Endothelial cell of umbilical vein (primary cell): ENCODE measurements at regions not wholly inside any gene's neighbourhood (a gene's known extent, or its start where the extent isn't known, plus 50 kb on each side); places are given as distances from the start of the nearest gene placed in this dataset.

Experiments used
- BruUV-seq: library from RNA; stranded (reverse); fragments of 400-500 nt; replicated peaks from 2 replicates; lab custom pipeline; 2021; lab: Mats Ljungman, UMichigan
- CTCF ChIA-PET: fragments of 300-600, 350-600 bp; sonication (Branson Sonifier 250); formaldehyde crosslinking; loops from one replicate; lab custom pipeline; 2021; ENCODE audit warnings: antibody characterized with exemption, inconsistent platforms; lab: Charles Lee
- POLR2A ChIA-PET: fragments of 300-600, 350-600 bp; sonication (Branson Sonifier 250); formaldehyde crosslinking; loops from one replicate; lab custom pipeline; 2021; ENCODE audit warnings: antibody characterized with exemption, inconsistent platforms; lab: Charles Lee
- DNase-seq: peaks from one replicate; pipeline ENCODE4 v3.0.0-alpha.2; 2011; ENCODE audit warnings: low read depth, low spot score
- FAIRE-seq: peaks from 2 replicates; lab custom pipeline; 2011; peaks lifted over from hg19 to GRCh38; lab: Jason Lieb, UNC
- H2AFZ ChIP-seq: 2 replicates; pipeline ENCODE4 v1.6.0; 2012; ENCODE audit warnings: low read depth, low read length, control low read depth, inconsistent platforms
- H3K27ac ChIP-seq: 2 replicates; pipeline ENCODE4 v1.5.1; 2011; ENCODE audit warnings: low read depth, mild to moderate bottlenecking, control low read depth, low read length, moderate library complexity; ENCODE audit not compliant: insufficient read depth
- H3K27me3 ChIP-seq, 2 experiments: 2 replicates each; pipeline versions ENCODE4 v1.6.0 to v1.6.1; 2011; ENCODE audit warnings: low read length in 2 of 2, mixed read lengths in 1 of 2; ENCODE audit not compliant: control insufficient read depth in 2 of 2, insufficient read depth in 2 of 2
- H3K36me3 ChIP-seq, 2 experiments: 2 replicates in 1 of 2; 3 replicates in 1 of 2; pipeline ENCODE4 v1.5.1; 2011; ENCODE audit warnings: low read length in 2 of 2, mild to moderate bottlenecking in 1 of 2, moderate library complexity in 1 of 2; ENCODE audit not compliant: control insufficient read depth in 2 of 2, insufficient read depth in 2 of 2; ENCODE audit errors: extremely low read depth in 1 of 2
- H3K4me1 ChIP-seq: 3 replicates; pipeline ENCODE4 v1.5.1; 2011; ENCODE audit warnings: mild to moderate bottlenecking, low read length; ENCODE audit not compliant: control insufficient read depth, insufficient read depth; ENCODE audit errors: extremely low read depth
- H3K4me2 ChIP-seq: 2 replicates; pipeline ENCODE4 v1.6.1; 2011; ENCODE audit warnings: low read length, control low read depth, mixed read lengths; ENCODE audit not compliant: insufficient read depth
- H3K4me3 ChIP-seq, 3 experiments: fragments of 200-600 bp in 1 of 3; sonication (generic), shearing (Covaris generic) in 1 of 3; replicated peaks in 1 of 3; 2 replicates each; pipeline ENCODE4 v1.5.1; 2011 to 2016; ENCODE audit warnings: control low read depth in 3 of 3, low read length in 3 of 3, mild to moderate bottlenecking in 2 of 3, inconsistent platforms in 1 of 3, low read depth in 1 of 3, moderate library complexity in 1 of 3; ENCODE audit not compliant: insufficient read depth in 1 of 3
- H3K79me2 ChIP-seq: 2 replicates; pipeline ENCODE4 v1.6.0; 2012; ENCODE audit warnings: low read length, inconsistent platforms; ENCODE audit not compliant: control insufficient read depth, insufficient read depth
- H3K9ac ChIP-seq: replicated peaks from 2 replicates; pipeline ENCODE3; 2011; ENCODE audit warnings: low read length, control low read depth; ENCODE audit not compliant: insufficient read depth; ENCODE audit errors: extremely low read depth
- H3K9me1 ChIP-seq: replicated peaks from 3 replicates; pipeline ENCODE4 v1.6.0; 2011; ENCODE audit warnings: mild to moderate bottlenecking, low read length; ENCODE audit not compliant: control insufficient read depth, insufficient read depth; ENCODE audit errors: extremely low read depth
- H3K9me3 ChIP-seq: replicated peaks from 2 replicates; pipeline ENCODE4 v1.5.1; 2012; ENCODE audit warnings: low read length, inconsistent platforms; ENCODE audit not compliant: control insufficient read depth, insufficient read depth
- H4K20me1 ChIP-seq: replicated peaks from 2 replicates; pipeline ENCODE3; 2011; ENCODE audit warnings: mild to moderate bottlenecking, low read length; ENCODE audit not compliant: control insufficient read depth, insufficient read depth; ENCODE audit errors: extremely low read depth
- EZH2 ChIP-seq: IDR thresholded peaks from 2 replicates; pipeline ENCODE4 v1.6.1; 2012; ENCODE audit warnings: borderline replicate concordance, low read depth, mild to moderate bottlenecking, moderate library complexity, low read length, inconsistent platforms; ENCODE audit not compliant: severe bottlenecking
- GATA2 ChIP-seq: IDR thresholded peaks from 2 replicates; pipeline ENCODE4 v1.7.0; 2011; ENCODE audit warnings: low read depth, mild to moderate bottlenecking, moderate library complexity, mixed read lengths, low read length; ENCODE audit not compliant: insufficient read length, insufficient read depth
- JUN ChIP-seq: IDR thresholded peaks from 2 replicates; pipeline ENCODE4 v1.6.1; 2011; ENCODE audit warnings: borderline replicate concordance, low read depth; ENCODE audit not compliant: insufficient read length, insufficient read depth
- MYC ChIP-seq: IDR thresholded peaks from one replicate; pipeline ENCODE4 v1.6.1; 2011; ENCODE audit warnings: mild to moderate bottlenecking, low read depth, low read length
- dilution Hi-C: fragments of 300-500 bp; cut with MboI; formaldehyde crosslinking; loops from one replicate; pipeline ENCODE4 v1.15.0; 2019; ENCODE audit warnings: low sequenced_read_pairs; ENCODE audit not compliant: extremely low pct_ligation_motif_present
- intact Hi-C: fragments of 100-400 bp; cut with micrococcal nuclease; formaldehyde crosslinking; loops from one replicate; pipeline ENCODE4 v1.10.0; 2022
- TF ChIP-seq, protein P1 (sequence below): IDR thresholded peaks from 2 replicates; pipeline ENCODE4 v1.6.1; 2011; ENCODE audit not compliant: insufficient read depth, insufficient read length
- TF ChIP-seq, protein P2 (sequence below), 2 donors: IDR thresholded peaks; 1 replicate in 1 of 2; 2 replicates in 1 of 2; pipeline ENCODE4 v1.5.1; 2011; ENCODE audit warnings: low read length in 2 of 2, mild to moderate bottlenecking in 2 of 2, moderate library complexity in 2 of 2, control low read depth in 1 of 2, inconsistent platforms in 1 of 2, low read depth in 1 of 2; ENCODE audit not compliant: insufficient read depth in 1 of 2; ENCODE audit errors: extremely low read depth in 1 of 2

DNA sequence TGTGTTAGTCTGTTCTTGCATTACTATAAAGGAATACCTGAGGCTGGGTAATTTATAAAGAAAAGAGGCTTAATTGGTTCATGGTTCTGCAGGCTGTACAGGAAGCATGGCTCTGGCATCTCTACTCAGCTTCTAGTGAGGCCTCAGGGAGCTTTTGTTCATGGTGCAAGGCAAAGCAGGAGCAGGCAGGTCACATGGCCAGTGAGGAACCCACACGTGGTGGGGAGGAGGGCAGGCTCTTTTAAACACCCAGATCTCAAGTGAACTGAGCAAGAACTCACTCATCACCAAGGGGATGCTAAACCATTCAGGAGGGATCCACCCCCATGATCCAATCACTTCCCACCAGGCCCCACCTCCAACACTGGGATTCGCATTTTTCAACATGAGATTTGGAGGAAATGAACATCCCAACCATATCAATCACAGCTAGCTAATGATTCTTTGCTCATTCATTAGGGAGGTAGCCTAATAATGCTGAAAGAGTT lies 51.4 kb upstream of the RAP1A start:
- POLR2A ChIA-PET, result no interaction called here
- FAIRE-seq (no peak), DNase-seq (no peak)
- dilution Hi-C loops, result no loop called here
- Histone ChIP-seq H3K9me1 (no peaks in the 10 kb centered on the region), H3K4me2 (no peak overlapping the region), H4K20me1 (no peaks in the 10 kb centered on the region), H3K4me1 (no peaks in the 10 kb centered on the region), H2AFZ (no peak overlapping the region), H3K9me3 (no peaks in the 10 kb centered on the region), H3K79me2 (no peaks in the 10 kb centered on the region), H3K27ac (no peak overlapping the region), H3K36me3 (no peaks in the 10 kb centered on the region), H3K27me3 (peaks cover 0 to 2% of the 10 kb centered on the region in 2 experiments), H3K4me3 (no peak overlapping the region), H3K9ac (no peak overlapping the region)
- intact Hi-C loops, result no loop called here
- BruUV-seq, result no TSS peak
- TF ChIP-seq, protein P1, sequence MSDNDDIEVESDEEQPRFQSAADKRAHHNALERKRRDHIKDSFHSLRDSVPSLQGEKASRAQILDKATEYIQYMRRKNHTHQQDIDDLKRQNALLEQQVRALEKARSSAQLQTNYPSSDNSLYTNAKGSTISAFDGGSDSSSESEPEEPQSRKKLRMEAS, result no peak
- TF ChIP-seq EZH2 (no peak), MYC (no peak), JUN (no peak), GATA2 (no peak)
- TF ChIP-seq, protein P2, sequence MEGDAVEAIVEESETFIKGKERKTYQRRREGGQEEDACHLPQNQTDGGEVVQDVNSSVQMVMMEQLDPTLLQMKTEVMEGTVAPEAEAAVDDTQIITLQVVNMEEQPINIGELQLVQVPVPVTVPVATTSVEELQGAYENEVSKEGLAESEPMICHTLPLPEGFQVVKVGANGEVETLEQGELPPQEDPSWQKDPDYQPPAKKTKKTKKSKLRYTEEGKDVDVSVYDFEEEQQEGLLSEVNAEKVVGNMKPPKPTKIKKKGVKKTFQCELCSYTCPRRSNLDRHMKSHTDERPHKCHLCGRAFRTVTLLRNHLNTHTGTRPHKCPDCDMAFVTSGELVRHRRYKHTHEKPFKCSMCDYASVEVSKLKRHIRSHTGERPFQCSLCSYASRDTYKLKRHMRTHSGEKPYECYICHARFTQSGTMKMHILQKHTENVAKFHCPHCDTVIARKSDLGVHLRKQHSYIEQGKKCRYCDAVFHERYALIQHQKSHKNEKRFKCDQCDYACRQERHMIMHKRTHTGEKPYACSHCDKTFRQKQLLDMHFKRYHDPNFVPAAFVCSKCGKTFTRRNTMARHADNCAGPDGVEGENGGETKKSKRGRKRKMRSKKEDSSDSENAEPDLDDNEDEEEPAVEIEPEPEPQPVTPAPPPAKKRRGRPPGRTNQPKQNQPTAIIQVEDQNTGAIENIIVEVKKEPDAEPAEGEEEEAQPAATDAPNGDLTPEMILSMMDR (IDR thresholded peaks at IDR 0.05; ENCODE audit: extremely low read depth in 1 of 2, insufficient read depth in 1 of 2, low read depth in 1 of 2, low read length in 2 of 2), result no peak
- CTCF ChIA-PET, result interaction anchor here (1.5 to 1.9 kb wide), 2 partner anchors 28 to 60 kb away, joined by 3 to 5 read pairs; no protein-coding TSS in a partner anchor
